ENCODE measurements at regions not wholly inside any gene's neighbourhood (a gene's known extent, or its start where the extent isn't known, plus 50 kb on each side); places are given as distances from the start of the nearest gene placed in this dataset.

- intact Hi-C loops (cut with micrococcal nuclease): no loop called here
- no peak overlapping the region for H3K27ac Mint-ChIP-seq
Observed at GRCh38 chr2:104047516-104047915, 806.4 kb upstream of the POU3F3 start.

GRCh38 chr2:104049438-104049837 is 804.5 kb upstream of the POU3F3 start:
- Mint-ChIP-seq H3K27me3 (no peaks in the 10 kb centered on the region), H3K4me1 (ENCODE audit: low read depth) (no peaks in the 10 kb centered on the region), H3K4me3 (no peak overlapping the region), H3K36me3 (ENCODE audit: low read depth) (no peaks in the 10 kb centered on the region), H3K9me3 (no peaks in the 10 kb centered on the region), H3K27ac (no peak overlapping the region)
- intact Hi-C loops (cut with micrococcal nuclease): no loop called here

More at GRCh38 chr2:104047516-104047915, 806.4 kb upstream of the POU3F3 start:
- Mint-ChIP-seq H3K27me3 (no peaks in the 10 kb centered on the region), H3K4me1 (ENCODE audit: low read depth) (no peaks in the 10 kb centered on the region), H3K9me3 (no peaks in the 10 kb centered on the region), H3K36me3 (ENCODE audit: low read depth) (no peaks in the 10 kb centered on the region), H3K4me3 (no peak overlapping the region)

GRCh38 chr2:104049981-104050380 is 803.9 kb upstream of the POU3F3 start:
- Mint-ChIP-seq H3K27me3 (no peaks in the 10 kb centered on the region), H3K36me3 (ENCODE audit: low read depth) (no peaks in the 10 kb centered on the region), H3K27ac (no peak overlapping the region), H3K4me1 (ENCODE audit: low read depth) (no peaks in the 10 kb centered on the region), H3K4me3 (no peak overlapping the region), H3K9me3 (no peaks in the 10 kb centered on the region)
- intact Hi-C loops (cut with micrococcal nuclease): no loop called here

- Mint-ChIP-seq H3K4me1 (ENCODE audit: low read depth) (no peaks in the 10 kb centered on the region), H3K9me3 (no peaks in the 10 kb centered on the region), H3K27ac (no peak overlapping the region), H3K27me3 (no peaks in the 10 kb centered on the region), H3K4me3 (no peak overlapping the region), H3K36me3 (ENCODE audit: low read depth) (no peaks in the 10 kb centered on the region)
- intact Hi-C loops (cut with micrococcal nuclease): no loop called here
Observed at GRCh38 chr2:104050656-104051242, 803.2 kb upstream of the POU3F3 start.

GRCh38 chr2:104051766-104052165 is 802.1 kb upstream of the POU3F3 start:
- H3K9me3 Mint-ChIP-seq: no peaks in the 10 kb centered on the region
- no peak overlapping the region for H3K27ac Mint-ChIP-seq
- H3K36me3 Mint-ChIP-seq (ENCODE audit: low read depth): no peaks in the 10 kb centered on the region

GRCh38 chr2:104052356-104052755 is 801.6 kb upstream of the POU3F3 start:
- no peaks in the 10 kb centered on the region for H3K9me3 Mint-ChIP-seq
- no peaks in the 10 kb centered on the region for H3K4me1 Mint-ChIP-seq (ENCODE audit: low read depth)
- no peak overlapping the region for H3K4me3 Mint-ChIP-seq
- H3K27ac Mint-ChIP-seq: no peak overlapping the region
- intact Hi-C loops (cut with micrococcal nuclease): no loop called here
- no peaks in the 10 kb centered on the region for H3K36me3 Mint-ChIP-seq (ENCODE audit: low read depth)
- H3K27me3 Mint-ChIP-seq: no peaks in the 10 kb centered on the region

More at GRCh38 chr2:104051766-104052165, 802.1 kb upstream of the POU3F3 start:
- Mint-ChIP-seq H3K4me1 (ENCODE audit: low read depth) (no peaks in the 10 kb centered on the region), H3K4me3 (no peak overlapping the region), H3K27me3 (no peaks in the 10 kb centered on the region)
- intact Hi-C loops (cut with micrococcal nuclease): no loop called here

- Mint-ChIP-seq H3K27me3 (no peaks in the 10 kb centered on the region), H3K27ac (no peak overlapping the region), H3K9me3 (peaks cover 9% of the 10 kb centered on the region), H3K4me1 (ENCODE audit: low read depth) (no peaks in the 10 kb centered on the region), H3K4me3 (no peak overlapping the region), H3K36me3 (ENCODE audit: low read depth) (no peaks in the 10 kb centered on the region)
- intact Hi-C loops (cut with micrococcal nuclease): no loop called here
Observed at GRCh38 chr2:104056451-104056850, 797.5 kb upstream of the POU3F3 start.

GRCh38 chr2:104068665-104069064 is 785.2 kb upstream of the POU3F3 start:
- intact Hi-C loops (cut with micrococcal nuclease): no loop called here
- Mint-ChIP-seq H3K4me1 (ENCODE audit: low read depth) (no peaks in the 10 kb centered on the region), H3K4me3 (no peak overlapping the region)

GRCh38 chr2:104077573-104077972 is 776.3 kb upstream of the POU3F3 start:
- no peak overlapping the region for H3K4me3 Mint-ChIP-seq
- no peaks in the 10 kb centered on the region for H3K27me3 Mint-ChIP-seq
- no peaks in the 10 kb centered on the region for H3K4me1 Mint-ChIP-seq (ENCODE audit: low read depth)
- no peaks in the 10 kb centered on the region for H3K36me3 Mint-ChIP-seq (ENCODE audit: low read depth)
- H3K9me3 Mint-ChIP-seq: peaks cover 6% of the 10 kb centered on the region
- intact Hi-C loops (cut with micrococcal nuclease): no loop called here
- no peak overlapping the region for H3K27ac Mint-ChIP-seq

More at GRCh38 chr2:104068665-104069064, 785.2 kb upstream of the POU3F3 start:
- Mint-ChIP-seq H3K9me3 (no peaks in the 10 kb centered on the region), H3K36me3 (ENCODE audit: low read depth) (no peaks in the 10 kb centered on the region), H3K27me3 (no peaks in the 10 kb centered on the region), H3K27ac (no peak overlapping the region)

GRCh38 chr2:104078431-104079157 is 775.3 kb upstream of the POU3F3 start:
- H3K36me3 Mint-ChIP-seq (ENCODE audit: low read depth): no peaks in the 10 kb centered on the region

GRCh38 chr2:104088745-104089144 is 765.2 kb upstream of the POU3F3 start:
- intact Hi-C loops (cut with micrococcal nuclease): no loop called here
- Mint-ChIP-seq H3K4me3 (no peak overlapping the region), H3K27me3 (no peaks in the 10 kb centered on the region), H3K36me3 (ENCODE audit: low read depth) (no peaks in the 10 kb centered on the region), H3K9me3 (peaks cover 18% of the 10 kb centered on the region), H3K27ac (no peak overlapping the region), H3K4me1 (ENCODE audit: low read depth) (no peaks in the 10 kb centered on the region)

More at GRCh38 chr2:104078431-104079157, 775.3 kb upstream of the POU3F3 start:
- intact Hi-C loops (cut with micrococcal nuclease): no loop called here
- Mint-ChIP-seq H3K27me3 (no peaks in the 10 kb centered on the region), H3K27ac (no peak overlapping the region), H3K9me3 (peaks cover 6% of the 10 kb centered on the region), H3K4me3 (no peak overlapping the region), H3K4me1 (ENCODE audit: low read depth) (no peaks in the 10 kb centered on the region)

- H3K36me3 Mint-ChIP-seq (ENCODE audit: low read depth): no peaks in the 10 kb centered on the region
- no peak overlapping the region for H3K27ac Mint-ChIP-seq
- no peaks in the 10 kb centered on the region for H3K27me3 Mint-ChIP-seq
- H3K4me1 Mint-ChIP-seq (ENCODE audit: low read depth): no peaks in the 10 kb centered on the region
- peaks cover 22% of the 10 kb centered on the region for H3K9me3 Mint-ChIP-seq
- no peak overlapping the region for H3K4me3 Mint-ChIP-seq
- intact Hi-C loops (cut with micrococcal nuclease): no loop called here
Observed at GRCh38 chr2:104090407-104090806, 763.5 kb upstream of the POU3F3 start.

- Mint-ChIP-seq H3K36me3 (ENCODE audit: low read depth) (no peaks in the 10 kb centered on the region), H3K4me1 (ENCODE audit: low read depth) (no peaks in the 10 kb centered on the region), H3K4me3 (no peak overlapping the region), H3K27ac (no peak overlapping the region), H3K27me3 (no peaks in the 10 kb centered on the region), H3K9me3 (peaks cover 20% of the 10 kb centered on the region)
- intact Hi-C loops (cut with micrococcal nuclease): no loop called here
Observed at GRCh38 chr2:104091894-104092293, 762.0 kb upstream of the POU3F3 start.

GRCh38 chr2:104092886-104093285 is 761.0 kb upstream of the POU3F3 start:
- Mint-ChIP-seq H3K4me1 (ENCODE audit: low read depth) (no peaks in the 10 kb centered on the region), H3K36me3 (ENCODE audit: low read depth) (no peaks in the 10 kb centered on the region), H3K27me3 (no peaks in the 10 kb centered on the region), H3K4me3 (no peak overlapping the region), H3K9me3 (peaks cover 20% of the 10 kb centered on the region), H3K27ac (no peak overlapping the region)
- intact Hi-C loops (cut with micrococcal nuclease): no loop called here

- no peak overlapping the region for H3K4me3 Mint-ChIP-seq
- no peaks in the 10 kb centered on the region for H3K9me3 Mint-ChIP-seq
- H3K27me3 Mint-ChIP-seq: no peaks in the 10 kb centered on the region
- no peak overlapping the region for H3K27ac Mint-ChIP-seq
- H3K4me1 Mint-ChIP-seq (ENCODE audit: low read depth): no peaks in the 10 kb centered on the region
- intact Hi-C loops (cut with micrococcal nuclease): no loop called here
- no peaks in the 10 kb centered on the region for H3K36me3 Mint-ChIP-seq (ENCODE audit: low read depth)
Observed at GRCh38 chr2:104102615-104103014, 751.3 kb upstream of the POU3F3 start.

Data from dendritic cell treated with granulocyte-macrophage colony-stimulating factor and Interleukin-4, amounts not matched to agents 40 ng/mL and 50 ng/mL, for 4 days (primary cell).